Ascending aorta (tissue), 2 donors: ENCODE measurements at regions not wholly inside any gene's neighbourhood (a gene's known extent, or its start where the extent isn't known, plus 50 kb on each side); places are given as distances from the start of the nearest gene placed in this dataset.

Source experiments
- DNase-seq, 2 donors: peaks; one replicate each; pipeline ENCODE4 v3.0.0-alpha.2; 2019; ENCODE audit warnings: low spot score in 2 of 2
- H3K27ac ChIP-seq, 2 donors: fragments of 200-600 bp; sonication (generic); one replicate each; pipeline ENCODE4 v1.5.1; 2016 to 2017; ENCODE audit warnings: mild to moderate bottlenecking in 1 of 2
- H3K27me3 ChIP-seq: fragments of 200-600 bp; sonication (generic); one replicate; pipeline ENCODE4 v1.5.1; 2017
- H3K36me3 ChIP-seq, 2 donors: fragments of 200-600 bp; sonication (generic); one replicate each; pipeline ENCODE4 v1.5.1; 2016
- H3K4me1 ChIP-seq, 2 donors: fragments of 200-600 bp; sonication (generic); one replicate each; pipeline ENCODE4 v1.5.1; 2016 to 2017; ENCODE audit warnings: mild to moderate bottlenecking in 1 of 2
- H3K4me3 ChIP-seq, 2 donors: fragments of 200-600 bp; sonication (generic); one replicate each; pipeline ENCODE4 v1.5.1; 2016 to 2017; ENCODE audit warnings: mild to moderate bottlenecking in 1 of 2
- H3K9me3 ChIP-seq, 2 donors: fragments of 200-600 bp; sonication (generic); one replicate each; pipeline ENCODE4 v1.5.1; 2016
- intact Hi-C: fragments of 100-400 bp; cut with DNase I; formaldehyde crosslinking; loops from one replicate; pipeline ENCODE4 v1.15.1; 2023
- TF ChIP-seq, protein P1 (sequence below), 3 experiments: fragments of 200-600 bp in 2 of 3; fragments of 450-650 bp in 1 of 3; sonication (generic) in 2 of 3; IDR thresholded peaks; one replicate each; pipeline ENCODE4 v1.5.1; 2016 to 2019; ENCODE audit warnings: antibody characterized with exemption in 3 of 3, mild to moderate bottlenecking in 1 of 3, moderate library complexity in 1 of 3

GRCh38 chr10:128929767-128930166 is 537.3 kb upstream of the MGMT start:
- H3K4me3 ChIP-seq = no peak overlapping the region
- TF ChIP-seq, protein P1, sequence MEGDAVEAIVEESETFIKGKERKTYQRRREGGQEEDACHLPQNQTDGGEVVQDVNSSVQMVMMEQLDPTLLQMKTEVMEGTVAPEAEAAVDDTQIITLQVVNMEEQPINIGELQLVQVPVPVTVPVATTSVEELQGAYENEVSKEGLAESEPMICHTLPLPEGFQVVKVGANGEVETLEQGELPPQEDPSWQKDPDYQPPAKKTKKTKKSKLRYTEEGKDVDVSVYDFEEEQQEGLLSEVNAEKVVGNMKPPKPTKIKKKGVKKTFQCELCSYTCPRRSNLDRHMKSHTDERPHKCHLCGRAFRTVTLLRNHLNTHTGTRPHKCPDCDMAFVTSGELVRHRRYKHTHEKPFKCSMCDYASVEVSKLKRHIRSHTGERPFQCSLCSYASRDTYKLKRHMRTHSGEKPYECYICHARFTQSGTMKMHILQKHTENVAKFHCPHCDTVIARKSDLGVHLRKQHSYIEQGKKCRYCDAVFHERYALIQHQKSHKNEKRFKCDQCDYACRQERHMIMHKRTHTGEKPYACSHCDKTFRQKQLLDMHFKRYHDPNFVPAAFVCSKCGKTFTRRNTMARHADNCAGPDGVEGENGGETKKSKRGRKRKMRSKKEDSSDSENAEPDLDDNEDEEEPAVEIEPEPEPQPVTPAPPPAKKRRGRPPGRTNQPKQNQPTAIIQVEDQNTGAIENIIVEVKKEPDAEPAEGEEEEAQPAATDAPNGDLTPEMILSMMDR (IDR thresholded peaks at IDR 0.05) = no peak
- H3K9me3 ChIP-seq = no peaks in the 10 kb centered on the region
- H3K27me3 ChIP-seq = no peaks in the 10 kb centered on the region
- intact Hi-C loops = no loop called here
- DNase-seq = no peak
- no peaks in the 10 kb centered on the region for H3K36me3 ChIP-seq
- H3K4me1 ChIP-seq = no peaks in the 10 kb centered on the region
- H3K27ac ChIP-seq = no peak overlapping the region

- TF ChIP-seq, protein P1 (IDR thresholded peaks at IDR 0.05) = no peak
- H3K27ac ChIP-seq = no peak overlapping the region
- no peaks in the 10 kb centered on the region for H3K9me3 ChIP-seq
- no peak overlapping the region for H3K4me3 ChIP-seq
- DNase-seq = no peak
- no peaks in the 10 kb centered on the region for H3K4me1 ChIP-seq
- intact Hi-C loops = no loop called here
- no peaks in the 10 kb centered on the region for H3K36me3 ChIP-seq
- H3K27me3 ChIP-seq = no peaks in the 10 kb centered on the region
Measured at GRCh38 chr10:128930515-128930914, 536.5 kb upstream of the MGMT start.

DNA sequence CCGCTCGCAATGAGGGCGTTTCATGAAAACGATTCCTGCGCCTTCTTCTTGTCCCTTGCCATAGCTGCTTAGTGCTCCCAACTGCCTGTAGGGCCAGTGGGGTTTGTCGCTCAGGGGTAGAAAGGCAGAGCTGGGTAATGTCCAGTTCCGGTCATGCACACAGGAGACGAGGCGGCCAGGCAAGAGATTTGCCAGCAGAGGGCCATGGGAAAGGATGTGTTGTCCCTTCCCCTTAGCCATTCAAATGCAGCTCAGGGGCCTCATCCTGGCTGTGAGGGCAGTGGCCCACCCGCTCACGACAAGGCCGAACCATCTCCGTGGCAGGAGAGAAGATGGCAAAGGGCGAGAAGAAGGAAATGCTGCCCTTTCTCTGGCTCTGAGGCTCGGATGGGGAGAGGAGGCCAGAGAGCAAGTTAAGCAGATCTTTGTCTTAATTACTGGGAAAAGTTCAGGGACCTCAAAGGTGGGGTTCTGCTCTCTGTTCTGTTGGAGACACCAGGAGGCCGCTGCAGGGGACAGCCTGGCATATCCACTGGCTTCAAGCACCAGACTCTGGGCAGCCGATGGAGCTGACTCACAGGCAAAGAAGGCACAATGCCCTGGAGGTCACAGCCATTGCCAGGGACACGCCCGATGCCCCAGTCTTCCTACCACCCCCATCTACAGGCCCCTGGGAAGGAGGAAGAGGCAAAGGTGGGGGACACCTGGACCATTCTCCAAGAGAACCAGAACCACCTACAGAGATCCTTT is 534.8 kb upstream of the MGMT start:
- Histone ChIP-seq H3K4me3 (no peak overlapping the region), H3K27me3 (no peaks in the 10 kb centered on the region), H3K4me1 (no peaks in the 10 kb centered on the region), H3K36me3 (no peaks in the 10 kb centered on the region), H3K27ac (no peak overlapping the region), H3K9me3 (no peaks in the 10 kb centered on the region)
- TF ChIP-seq, protein P1 (IDR thresholded peaks at IDR 0.05) = no peak
- no peak for DNase-seq
- intact Hi-C loops = no loop called here

- no peak for DNase-seq
- no peak overlapping the region for H3K27ac ChIP-seq
- no peaks in the 10 kb centered on the region for H3K27me3 ChIP-seq
- H3K4me3 ChIP-seq = no peak overlapping the region
- intact Hi-C loops = no loop called here
- TF ChIP-seq, protein P1 (IDR thresholded peaks at IDR 0.05) = no peak
- H3K9me3 ChIP-seq = no peaks in the 10 kb centered on the region
- H3K36me3 ChIP-seq = no peaks in the 10 kb centered on the region
- H3K4me1 ChIP-seq = no peaks in the 10 kb centered on the region
Measured at GRCh38 chr10:128934492-128934891, 532.5 kb upstream of the MGMT start.

DNA sequence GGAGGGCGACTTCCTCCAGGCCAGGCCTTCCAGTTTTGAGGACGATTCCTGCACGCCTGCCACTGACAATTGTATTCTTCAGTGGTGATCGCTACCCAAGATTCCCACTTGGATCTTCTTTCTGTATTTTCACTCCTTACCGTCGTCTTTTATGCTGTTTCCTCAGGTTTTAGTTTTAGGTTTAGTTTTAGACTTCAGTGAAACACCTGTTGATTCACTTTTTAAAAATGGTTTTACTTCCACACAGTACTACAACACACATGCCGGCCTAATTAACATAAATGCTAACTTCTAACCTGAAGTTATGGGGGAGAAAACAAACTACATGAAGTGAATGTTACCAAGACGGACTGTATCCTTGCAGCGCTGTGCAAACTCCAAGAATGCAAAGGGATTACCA is 530.6 kb upstream of the MGMT start:
- no peaks in the 10 kb centered on the region for H3K36me3 ChIP-seq
- DNase-seq = no peak
- no peak overlapping the region for H3K4me3 ChIP-seq
- no peaks in the 10 kb centered on the region for H3K9me3 ChIP-seq
- TF ChIP-seq, protein P1 (IDR thresholded peaks at IDR 0.05) = no peak
- H3K27me3 ChIP-seq = no peaks in the 10 kb centered on the region
- intact Hi-C loops = no loop called here
- no peak overlapping the region for H3K27ac ChIP-seq
- no peaks in the 10 kb centered on the region for H3K4me1 ChIP-seq

DNA sequence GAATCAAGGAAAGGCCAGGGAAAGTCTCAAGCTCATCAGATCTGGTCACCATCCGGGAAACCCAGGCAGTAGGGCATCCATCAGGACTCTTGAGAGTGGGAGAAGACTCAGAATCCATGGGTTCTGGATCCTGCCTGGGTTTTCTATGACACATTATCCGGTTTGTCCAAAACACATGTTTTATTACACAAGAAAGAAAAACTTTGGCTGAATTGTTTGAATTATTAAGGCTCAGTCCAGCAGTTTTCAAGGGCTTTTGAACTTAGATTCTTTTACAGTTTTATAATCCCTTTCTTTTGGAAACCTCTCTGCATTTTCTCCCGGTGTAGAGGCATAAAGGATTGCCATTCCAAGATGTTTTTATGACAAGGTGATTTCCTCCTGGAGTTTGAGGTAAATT is 528.5 kb upstream of the MGMT start:
- TF ChIP-seq, protein P1 (IDR thresholded peaks at IDR 0.05) = no peak
- intact Hi-C loops = no loop called here
- no peaks in the 10 kb centered on the region for H3K4me1 ChIP-seq
- DNase-seq = no peak
- no peaks in the 10 kb centered on the region for H3K9me3 ChIP-seq
- no peaks in the 10 kb centered on the region for H3K27me3 ChIP-seq
- no peaks in the 10 kb centered on the region for H3K36me3 ChIP-seq
- no peak overlapping the region for H3K27ac ChIP-seq
- H3K4me3 ChIP-seq = no peak overlapping the region
